ENCODE measurements at regions not wholly inside any gene's neighbourhood (a gene's known extent, or its start where the extent isn't known, plus 50 kb on each side); places are given as distances from the start of the nearest gene placed in this dataset.

GRCh38 chr7:10724449-10724848 lies 249.2 kb upstream of the PHF14 start:
- Histone ChIP-seq H3K27ac (no peak overlapping the region), H3K27me3 (no peaks in the 10 kb centered on the region), H3K9me3 (no peaks in the 10 kb centered on the region), H3K4me3 (no peak overlapping the region), H3K36me3 (no peaks in the 10 kb centered on the region), H3K4me1 (no peaks in the 10 kb centered on the region)
- TF ChIP-seq, protein P1, sequence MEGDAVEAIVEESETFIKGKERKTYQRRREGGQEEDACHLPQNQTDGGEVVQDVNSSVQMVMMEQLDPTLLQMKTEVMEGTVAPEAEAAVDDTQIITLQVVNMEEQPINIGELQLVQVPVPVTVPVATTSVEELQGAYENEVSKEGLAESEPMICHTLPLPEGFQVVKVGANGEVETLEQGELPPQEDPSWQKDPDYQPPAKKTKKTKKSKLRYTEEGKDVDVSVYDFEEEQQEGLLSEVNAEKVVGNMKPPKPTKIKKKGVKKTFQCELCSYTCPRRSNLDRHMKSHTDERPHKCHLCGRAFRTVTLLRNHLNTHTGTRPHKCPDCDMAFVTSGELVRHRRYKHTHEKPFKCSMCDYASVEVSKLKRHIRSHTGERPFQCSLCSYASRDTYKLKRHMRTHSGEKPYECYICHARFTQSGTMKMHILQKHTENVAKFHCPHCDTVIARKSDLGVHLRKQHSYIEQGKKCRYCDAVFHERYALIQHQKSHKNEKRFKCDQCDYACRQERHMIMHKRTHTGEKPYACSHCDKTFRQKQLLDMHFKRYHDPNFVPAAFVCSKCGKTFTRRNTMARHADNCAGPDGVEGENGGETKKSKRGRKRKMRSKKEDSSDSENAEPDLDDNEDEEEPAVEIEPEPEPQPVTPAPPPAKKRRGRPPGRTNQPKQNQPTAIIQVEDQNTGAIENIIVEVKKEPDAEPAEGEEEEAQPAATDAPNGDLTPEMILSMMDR (IDR thresholded peaks at IDR 0.05) = no peak
- WGBS, 2 donors (ENCODE audit: low coverage in 1 of 2) = 36 to 90% methylated on average over 1 of the region's 1 CpG
- ATAC-seq = no peak

DNA sequence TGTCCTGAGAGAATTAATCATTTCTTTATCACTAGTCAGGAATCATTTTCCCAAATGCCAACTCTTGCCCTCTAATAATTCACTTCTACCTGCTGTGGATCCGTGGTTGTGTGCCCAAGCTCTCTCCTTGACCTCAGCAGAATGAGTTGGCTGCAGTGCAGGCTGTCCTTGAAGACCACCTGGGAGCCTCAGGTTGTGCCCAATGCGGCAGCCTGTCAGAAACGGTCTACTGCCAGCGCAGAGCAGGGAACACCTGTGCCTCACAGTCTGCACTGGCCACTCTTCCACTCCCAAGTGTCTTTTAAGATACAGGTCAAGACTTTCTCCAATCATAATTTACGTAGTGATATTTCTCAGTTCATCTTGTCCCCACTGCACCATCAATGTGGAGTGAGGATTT lies 246.0 kb upstream of the PHF14 start:
- ATAC-seq = no peak
- 74 to 76% methylated on average over 2 to 3 of the region's 5 CpGs for WGBS, 2 donors (ENCODE audit: low coverage in 1 of 2)
- no peaks in the 10 kb centered on the region for H3K27me3 ChIP-seq

GRCh38 chr7:10731253-10731773 lies 242.4 kb upstream of the PHF14 start:
- no peak for TF ChIP-seq POLR2AphosphoS5 (IDR thresholded peaks at IDR 0.05)
- TF ChIP-seq, protein P1 (IDR thresholded peaks at IDR 0.05) = no peak
- TF ChIP-seq POLR2A (IDR thresholded peaks at IDR 0.05) = no peak
- TF ChIP-seq EP300 (IDR thresholded peaks at IDR 0.05) = no peak
- H3K9me3 ChIP-seq = no peaks in the 10 kb centered on the region
- no peaks in the 10 kb centered on the region for H3K36me3 ChIP-seq
- no peak overlapping the region for H3K27ac ChIP-seq
- WGBS, 2 donors (ENCODE audit: low coverage in 1 of 2) = 38 to 80% methylated on average over 2 to 4 of the region's 4 CpGs
- ATAC-seq = no peak
- no peaks in the 10 kb centered on the region for H3K4me1 ChIP-seq
- no peak overlapping the region for H3K4me3 ChIP-seq
- no peaks in the 10 kb centered on the region for H3K27me3 ChIP-seq

More for the DNA sequence above, 246.0 kb upstream of the PHF14 start:
- H3K36me3 ChIP-seq = no peaks in the 10 kb centered on the region
- TF ChIP-seq EP300 (IDR thresholded peaks at IDR 0.05) = no peak
- no peak for TF ChIP-seq POLR2AphosphoS5 (IDR thresholded peaks at IDR 0.05)
- TF ChIP-seq, protein P1 (IDR thresholded peaks at IDR 0.05) = no peak
- TF ChIP-seq POLR2A (IDR thresholded peaks at IDR 0.05) = no peak
- no peaks in the 10 kb centered on the region for H3K9me3 ChIP-seq
- no peak overlapping the region for H3K4me3 ChIP-seq
- H3K4me1 ChIP-seq = no peaks in the 10 kb centered on the region
- H3K27ac ChIP-seq = no peak overlapping the region

- H3K4me1 ChIP-seq = no peaks in the 10 kb centered on the region
- TF ChIP-seq, protein P1 (IDR thresholded peaks at IDR 0.05) = no peak
- no peak for TF ChIP-seq EP300 (IDR thresholded peaks at IDR 0.05)
- TF ChIP-seq POLR2AphosphoS5 (IDR thresholded peaks at IDR 0.05) = no peak
- TF ChIP-seq POLR2A (IDR thresholded peaks at IDR 0.05) = no peak
- H3K36me3 ChIP-seq = no peaks in the 10 kb centered on the region
- H3K4me3 ChIP-seq = no peak overlapping the region
- no peaks in the 10 kb centered on the region for H3K9me3 ChIP-seq
- H3K27me3 ChIP-seq = no peaks in the 10 kb centered on the region
- 83 to 100% methylated on average over 1 of the region's 1 CpG for WGBS, 2 donors (ENCODE audit: low coverage in 1 of 2)
- ATAC-seq = no peak
- H3K27ac ChIP-seq = no peak overlapping the region
Measured at GRCh38 chr7:10733747-10734146, 239.9 kb upstream of the PHF14 start.

GRCh38 chr7:10734595-10734994 lies 239.1 kb upstream of the PHF14 start:
- no peak for TF ChIP-seq POLR2AphosphoS5 (IDR thresholded peaks at IDR 0.05)
- TF ChIP-seq, protein P1 (IDR thresholded peaks at IDR 0.05) = no peak
- TF ChIP-seq EP300 (IDR thresholded peaks at IDR 0.05) = no peak
- TF ChIP-seq POLR2A (IDR thresholded peaks at IDR 0.05) = no peak
- WGBS, 2 donors (ENCODE audit: low coverage in 1 of 2) = 69% methylated on average over 2 of the region's 2 CpGs; no CpG with 5 or more reads in 1 of the 2 donors

More at GRCh38 chr7:10734595-10734994, 239.1 kb upstream of the PHF14 start:
- no peak for ATAC-seq
- Histone ChIP-seq H3K9me3 (no peaks in the 10 kb centered on the region), H3K27ac (no peak overlapping the region), H3K27me3 (no peaks in the 10 kb centered on the region), H3K4me1 (no peaks in the 10 kb centered on the region), H3K4me3 (no peak overlapping the region), H3K36me3 (no peaks in the 10 kb centered on the region)
